GM23248 (cell line): ENCODE measurements at regions not wholly inside any gene's neighbourhood (a gene's known extent, or its start where the extent isn't known, plus 50 kb on each side); places are given as distances from the start of the nearest gene placed in this dataset.

Source experiments
- DNase-seq: peaks from one replicate; pipeline ENCODE4 v3.0.0-alpha.2; 2015
- H2AFZ ChIP-seq: fragments of 200-600 bp; sonication (generic); 2 replicates; pipeline ENCODE4 v1.6.1; 2016; ENCODE audit warnings: antibody characterized with exemption
- H3F3A ChIP-seq: fragments of 200-600 bp; sonication (generic); 2 replicates; pipeline ENCODE4 v1.6.1; 2016; ENCODE audit warnings: mild to moderate bottlenecking, antibody characterized with exemption, mixed run types; ENCODE audit not compliant: insufficient read depth
- H3K27ac ChIP-seq: fragments of 200-600 bp; sonication (generic); 2 replicates; pipeline ENCODE4 v1.5.1; 2016; ENCODE audit warnings: mild to moderate bottlenecking
- H3K27me3 ChIP-seq: fragments of 200-600 bp; sonication (generic); replicated peaks from 2 replicates; pipeline ENCODE4 v1.6.1; 2016; ENCODE audit warnings: mild to moderate bottlenecking; ENCODE audit not compliant: insufficient read depth
- H3K36me3 ChIP-seq: fragments of 200-600 bp; sonication (generic); 2 replicates; pipeline ENCODE4 v1.6.1; 2016; ENCODE audit warnings: low read depth, mild to moderate bottlenecking
- H3K4me1 ChIP-seq: fragments of 200-600 bp; sonication (generic); 2 replicates; pipeline ENCODE4 v1.6.1; 2016; ENCODE audit warnings: mild to moderate bottlenecking; ENCODE audit not compliant: insufficient read depth
- H3K4me2 ChIP-seq: fragments of 200-600 bp; sonication (generic); one replicate; pipeline ENCODE4 v1.6.1; 2016; ENCODE audit warnings: mild to moderate bottlenecking; ENCODE audit not compliant: unreplicated experiment
- H3K4me3 ChIP-seq: fragments of 200-600 bp; sonication (generic); 2 replicates; pipeline ENCODE4 v1.5.1; 2016; ENCODE audit warnings: mild to moderate bottlenecking
- H3K79me2 ChIP-seq: fragments of 200-600 bp; sonication (generic); 2 replicates; pipeline ENCODE4 v1.6.1; 2016; ENCODE audit warnings: mild to moderate bottlenecking; ENCODE audit not compliant: insufficient read depth
- H3K9ac ChIP-seq: fragments of 200-600 bp; sonication (generic); 2 replicates; pipeline ENCODE4 v1.6.1; 2016; ENCODE audit warnings: mild to moderate bottlenecking
- H3K9me2 ChIP-seq: fragments of 200-600 bp; sonication (generic); 2 replicates; pipeline ENCODE4 v1.6.1; 2016; ENCODE audit warnings: mixed run types, mild to moderate bottlenecking, moderate library complexity; ENCODE audit not compliant: insufficient read depth
- H3K9me3 ChIP-seq: fragments of 200-600 bp; sonication (generic); one replicate; pipeline ENCODE4 v1.6.1; 2017; ENCODE audit warnings: low read depth
- H4K20me1 ChIP-seq: fragments of 200-600 bp; sonication (generic); 2 replicates; pipeline ENCODE4 v1.6.0; 2016; ENCODE audit not compliant: insufficient read depth
- EZH2 ChIP-seq: fragments of 200-600 bp; sonication (generic); IDR thresholded peaks from 2 replicates; pipeline ENCODE4 v1.6.1; 2018; ENCODE audit warnings: antibody characterized with exemption, mild to moderate bottlenecking; ENCODE audit not compliant: insufficient read depth, poor library complexity, severe bottlenecking
- EZH2phosphoT487 ChIP-seq: fragments of 200-600 bp; sonication (generic); IDR thresholded peaks from 2 replicates; pipeline ENCODE4 v1.6.1; 2018; ENCODE audit warnings: antibody characterized with exemption, moderate library complexity, mild to moderate bottlenecking, low read depth; ENCODE audit not compliant: insufficient read depth
- WGBS, 2 experiments: methylation state at CpG; one replicate each; pipeline ENCODE4 v1.1.6; 2015 to 2017; ENCODE audit warnings: low lambda C conversion rate in 2 of 2, low coverage in 1 of 2; ENCODE audit errors: missing lambda C conversion rate in 2 of 2; 5-methylcytosine and 5-hydroxymethylcytosine counted together
- in situ Hi-C: fragments of 300-500 bp; cut with MboI; formaldehyde crosslinking; loops from 2 replicates; pipeline ENCODE4 v1.15.0; 2020

- WGBS, 2 experiments: 44 to 52% methylated on average over 2 of the region's 2 CpGs
- no peak overlapping the region for H3K4me2 ChIP-seq
- no peaks in the 10 kb centered on the region for H3K27me3 ChIP-seq
- no peaks in the 10 kb centered on the region for H3F3A ChIP-seq
- TF ChIP-seq EZH2phosphoT487 (no peak), EZH2 (no peak)
- H3K4me3 ChIP-seq: no peak overlapping the region
- no peak overlapping the region for H3K9ac ChIP-seq
- H3K9me2 ChIP-seq: no peaks in the 10 kb centered on the region
- H2AFZ ChIP-seq: no peak overlapping the region
- DNase-seq: no peak
- H4K20me1 ChIP-seq: no peaks in the 10 kb centered on the region
- in situ Hi-C loops: no loop called here
- H3K79me2 ChIP-seq: no peaks in the 10 kb centered on the region
- no peaks in the 10 kb centered on the region for H3K36me3 ChIP-seq
- H3K4me1 ChIP-seq: no peaks in the 10 kb centered on the region
- H3K27ac ChIP-seq: no peak overlapping the region
- no peaks in the 10 kb centered on the region for H3K9me3 ChIP-seq
Measured at GRCh38 chr1:83531521-83532309, 467.2 kb downstream of the TTLL7 start.

- Histone ChIP-seq H3K4me2 (no peak overlapping the region), H3K36me3 (no peaks in the 10 kb centered on the region), H3F3A (no peaks in the 10 kb centered on the region), H4K20me1 (no peaks in the 10 kb centered on the region), H2AFZ (no peak overlapping the region), H3K9me2 (no peaks in the 10 kb centered on the region), H3K4me3 (no peak overlapping the region), H3K79me2 (no peaks in the 10 kb centered on the region), H3K27me3 (no peaks in the 10 kb centered on the region), H3K9me3 (no peaks in the 10 kb centered on the region), H3K27ac (no peak overlapping the region), H3K4me1 (no peaks in the 10 kb centered on the region), H3K9ac (no peak overlapping the region)
- TF ChIP-seq EZH2phosphoT487: no peak
- no peak for TF ChIP-seq EZH2
- in situ Hi-C loops: no loop called here
- no peak for DNase-seq
- 73 to 79% methylated on average over 8 of the region's 8 CpGs for WGBS, 2 experiments
Measured at GRCh38 chr1:83530506-83530905, 468.4 kb downstream of the TTLL7 start.

DNA sequence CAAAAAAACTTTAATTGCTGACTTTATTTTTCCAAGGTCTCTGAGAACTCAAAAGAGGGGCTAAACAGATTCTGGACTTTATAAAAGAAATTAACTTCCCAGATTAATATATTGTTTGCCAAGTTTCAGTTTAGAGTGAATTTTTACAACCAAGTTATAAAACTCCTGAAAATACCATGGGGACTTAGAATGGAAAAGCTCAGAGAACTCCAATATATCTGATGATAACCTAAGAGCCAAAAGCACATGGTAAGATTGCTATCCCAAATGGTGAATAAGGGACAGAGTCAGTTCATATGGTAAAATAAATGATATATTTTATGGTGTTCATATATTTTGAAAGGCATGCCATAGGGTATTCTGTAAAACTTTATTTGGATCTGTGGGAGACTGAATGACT is 470.9 kb downstream of the TTLL7 start:
- Histone ChIP-seq H3K4me3 (no peak overlapping the region), H3F3A (no peaks in the 10 kb centered on the region), H3K4me2 (no peak overlapping the region), H3K79me2 (no peaks in the 10 kb centered on the region), H3K4me1 (no peaks in the 10 kb centered on the region), H3K9me3 (no peaks in the 10 kb centered on the region), H3K27ac (no peak overlapping the region), H3K9me2 (no peaks in the 10 kb centered on the region), H3K27me3 (no peaks in the 10 kb centered on the region), H3K9ac (no peak overlapping the region), H4K20me1 (no peaks in the 10 kb centered on the region), H3K36me3 (no peaks in the 10 kb centered on the region), H2AFZ (no peak overlapping the region)
- no peak for TF ChIP-seq EZH2phosphoT487
- no peak for TF ChIP-seq EZH2
- no peak for DNase-seq
- in situ Hi-C loops: no loop called here

DNA sequence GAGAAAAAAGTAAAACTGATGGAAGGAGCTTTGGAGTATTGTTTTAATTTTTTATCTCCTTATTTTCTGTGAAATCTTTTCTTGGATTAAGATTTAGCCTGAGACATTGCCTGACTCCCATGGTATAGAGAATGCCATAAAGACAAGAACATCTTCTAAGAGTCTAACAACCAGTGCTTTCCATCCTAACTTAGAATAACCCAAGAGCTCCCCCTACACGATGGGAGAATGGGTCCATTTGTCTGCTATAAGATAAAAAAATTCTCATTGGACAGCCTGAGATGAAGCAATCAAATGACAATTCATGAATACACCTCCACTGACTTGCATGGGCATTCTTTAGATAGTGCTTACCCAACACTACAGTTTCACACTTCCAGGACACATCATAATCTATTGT is 478.1 kb downstream of the TTLL7 start:
- Histone ChIP-seq H3F3A (no peaks in the 10 kb centered on the region), H2AFZ (no peak overlapping the region), H3K9ac (no peak overlapping the region), H3K4me1 (peaks cover 11% of the 10 kb centered on the region), H3K79me2 (no peaks in the 10 kb centered on the region), H3K9me3 (no peaks in the 10 kb centered on the region), H4K20me1 (no peaks in the 10 kb centered on the region), H3K27me3 (no peaks in the 10 kb centered on the region), H3K4me3 (no peak overlapping the region), H3K4me2 (no peak overlapping the region), H3K36me3 (no peaks in the 10 kb centered on the region), H3K9me2 (no peaks in the 10 kb centered on the region), H3K27ac (no peak overlapping the region)
- DNase-seq: no peak
- in situ Hi-C loops: no loop called here
- 50 to 56% methylated on average over 1 of the region's 1 CpG for WGBS, 2 experiments
- TF ChIP-seq EZH2phosphoT487 (no peak), EZH2 (no peak)
